ENCODE measurements at regions not wholly inside any gene's neighbourhood (a gene's known extent, or its start where the extent isn't known, plus 50 kb on each side); places are given as distances from the start of the nearest gene placed in this dataset.

GRCh38 chr15:95169541-95170459 is 938.4 kb downstream of the MCTP2 start:
- ATAC-seq, result peak in 1 of 2 donors; percentile 42
- Histone ChIP-seq H3K4me3 (peak overlapping the region; percentile 34), H3K27ac (peak overlapping the region; percentile 49), H3K4me1 (no peaks in the 10 kb centered on the region), H3K9me3 (no peaks in the 10 kb centered on the region), H3K36me3 (no peaks in the 10 kb centered on the region), H3K27me3 (ENCODE audit: low read depth) (no peaks in the 10 kb centered on the region)
- intact Hi-C loops (cut with DNase I), result no loop called here
- no peak for TF ChIP-seq CTCF (IDR thresholded peaks at IDR 0.05)
- DNase-seq, result no peak

GRCh38 chr15:95170561-95171380 is 939.4 kb downstream of the MCTP2 start:
- no peak for ATAC-seq
- no peak overlapping the region for H3K4me3 ChIP-seq

GRCh38 chr15:95171564-95171963 is 940.2 kb downstream of the MCTP2 start:
- Histone ChIP-seq H3K27me3 (ENCODE audit: low read depth) (no peaks in the 10 kb centered on the region), H3K9me3 (no peaks in the 10 kb centered on the region), H3K4me3 (no peak overlapping the region), H3K4me1 (no peaks in the 10 kb centered on the region), H3K36me3 (no peaks in the 10 kb centered on the region), H3K27ac (no peak overlapping the region)
- intact Hi-C loops (cut with DNase I), result no loop called here
- no peak for TF ChIP-seq CTCF (IDR thresholded peaks at IDR 0.05)
- DNase-seq, result no peak
- no peak for ATAC-seq

More at GRCh38 chr15:95170561-95171380, 939.4 kb downstream of the MCTP2 start:
- intact Hi-C loops (cut with DNase I), result no loop called here
- no peaks in the 10 kb centered on the region for H3K9me3 ChIP-seq
- H3K4me1 ChIP-seq, result no peaks in the 10 kb centered on the region
- H3K36me3 ChIP-seq, result no peaks in the 10 kb centered on the region
- no peaks in the 10 kb centered on the region for H3K27me3 ChIP-seq (ENCODE audit: low read depth)
- no peak for TF ChIP-seq CTCF (IDR thresholded peaks at IDR 0.05)
- peak overlapping the region; percentile 49 for H3K27ac ChIP-seq
- no peak for DNase-seq

- Histone ChIP-seq H3K27me3 (ENCODE audit: low read depth) (no peaks in the 10 kb centered on the region), H3K9me3 (no peaks in the 10 kb centered on the region), H3K36me3 (no peaks in the 10 kb centered on the region), H3K27ac (no peak overlapping the region), H3K4me1 (no peaks in the 10 kb centered on the region), H3K4me3 (no peak overlapping the region)
- no peak for TF ChIP-seq CTCF (IDR thresholded peaks at IDR 0.05)
- ATAC-seq (no peak), DNase-seq (no peak)
- intact Hi-C loops (cut with DNase I), result no loop called here
Observed at GRCh38 chr15:95174301-95175259, 943.2 kb downstream of the MCTP2 start.

All from lower lobe of right lung (tissue), 2 donors.